ENCODE measurements at regions not wholly inside any gene's neighbourhood (a gene's known extent, or its start where the extent isn't known, plus 50 kb on each side); places are given as distances from the start of the nearest gene placed in this dataset.
"Not testable (repeated sequence)": the region's sequence is repeated elsewhere in the genome, so short reads cannot be mapped to it uniquely, and the experiment has no call there.

DNA sequence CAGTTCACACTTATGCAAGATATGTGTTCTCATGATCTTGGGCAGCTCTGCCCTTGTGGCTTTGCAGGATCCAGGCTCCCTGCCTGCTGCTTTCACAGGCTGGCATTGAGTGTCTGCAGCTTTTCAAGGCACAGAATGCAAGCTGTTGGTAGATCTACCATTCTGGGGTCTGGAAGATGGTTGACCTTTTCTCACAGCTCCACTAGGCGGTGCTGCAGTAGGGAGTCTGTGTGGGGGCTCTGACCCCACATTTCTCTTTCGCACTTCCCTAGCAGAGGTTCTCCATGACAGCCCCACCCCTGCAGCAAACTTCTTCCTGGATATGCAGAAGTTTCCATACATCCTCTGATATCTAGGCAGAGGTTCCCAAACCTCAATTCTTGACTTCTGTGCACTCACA is 500.5 kb downstream of the BRINP3 start:
- DNase-seq: no peak

DNA sequence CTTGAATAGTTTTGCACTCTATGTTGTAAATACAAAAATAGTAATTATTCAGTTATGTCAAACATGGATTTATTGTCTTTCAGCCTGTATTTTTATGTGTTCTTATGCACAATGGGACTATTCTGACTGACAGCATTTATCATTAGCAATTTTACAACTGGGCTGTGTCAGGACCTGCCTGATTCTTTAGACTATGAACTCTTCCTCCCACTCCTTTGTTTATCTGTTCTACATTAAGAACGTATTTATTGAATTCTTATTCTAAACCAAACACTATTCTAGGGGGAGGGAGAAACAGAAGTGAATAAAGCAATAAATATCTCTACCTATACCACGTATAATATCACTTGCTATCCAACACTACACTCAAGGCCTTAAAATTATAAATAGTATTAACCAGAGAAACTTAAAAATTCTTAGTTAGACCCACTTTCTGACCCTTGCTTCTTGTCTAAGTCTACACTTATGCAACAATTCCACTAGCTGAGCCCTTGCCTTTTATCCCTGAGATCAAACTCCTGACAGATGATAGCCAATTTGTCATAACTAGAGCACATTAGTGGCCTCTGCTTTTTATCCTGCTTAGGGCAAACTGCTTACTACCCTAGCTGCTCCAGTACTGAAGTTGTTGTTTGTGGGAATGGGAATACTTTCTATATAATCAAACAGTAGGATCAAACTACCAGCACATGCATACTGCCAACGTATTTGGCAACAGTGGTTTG is 494.3 kb downstream of the BRINP3 start:
- DNase-seq: no peak

DNA sequence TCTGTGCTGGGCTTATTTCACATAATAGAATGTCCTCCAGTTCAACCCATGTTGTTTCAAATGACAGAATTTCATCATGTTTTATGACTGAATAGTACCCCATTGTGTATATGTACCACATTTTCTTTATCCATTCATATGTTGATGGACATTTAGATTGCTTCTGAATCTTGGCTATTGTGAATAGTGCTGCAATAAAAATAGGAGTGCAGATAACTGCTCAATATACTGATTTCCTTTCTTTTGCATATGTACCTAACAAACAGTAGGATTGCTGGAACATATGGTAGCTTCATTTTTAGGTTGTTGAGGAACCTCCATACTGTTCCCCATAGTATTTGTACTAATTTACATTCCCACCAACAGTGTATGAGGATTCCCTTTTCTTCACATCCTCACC is 491.1 kb downstream of the BRINP3 start:
- DNase-seq: no peak

DNA sequence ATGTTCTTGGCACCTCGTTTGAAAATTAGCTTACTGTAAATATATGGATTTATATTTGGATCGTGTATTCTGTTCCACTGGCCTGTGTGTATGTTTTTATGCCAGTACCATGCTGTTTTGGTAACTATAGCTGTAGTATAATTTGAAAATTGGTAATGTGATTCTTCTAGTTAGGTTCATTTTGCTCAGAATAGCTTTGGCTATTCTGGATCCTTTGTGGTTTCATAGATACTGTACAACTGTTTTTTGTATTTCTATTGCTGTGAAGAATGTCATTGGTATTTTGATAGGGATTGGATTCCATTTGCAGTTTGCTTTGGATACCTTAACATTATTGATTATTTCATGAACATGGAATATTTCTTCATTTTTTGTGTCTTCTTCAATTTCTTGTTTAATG is 490.2 kb downstream of the BRINP3 start:
- no peak for DNase-seq

DNA sequence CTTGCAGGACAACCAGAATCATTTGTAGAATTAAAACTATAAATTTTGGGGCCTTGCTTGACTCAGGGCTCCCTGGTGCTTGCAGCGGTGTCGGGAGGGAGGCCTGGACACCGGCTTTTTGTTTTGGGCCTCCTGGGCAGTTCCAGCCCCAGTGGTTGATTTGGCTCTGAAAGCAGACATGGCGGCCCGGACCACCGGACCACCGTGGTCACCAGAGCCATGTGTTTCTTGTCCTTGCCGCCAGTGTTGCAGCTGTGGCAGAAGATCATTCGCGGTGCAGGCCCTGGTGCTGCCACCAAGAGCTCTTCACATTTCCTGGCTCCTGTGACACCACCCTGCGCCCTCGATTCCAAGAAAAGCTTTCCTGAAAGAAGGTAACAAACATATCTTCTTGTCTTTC is 484.8 kb downstream of the BRINP3 start:
- no peak for DNase-seq

DNA sequence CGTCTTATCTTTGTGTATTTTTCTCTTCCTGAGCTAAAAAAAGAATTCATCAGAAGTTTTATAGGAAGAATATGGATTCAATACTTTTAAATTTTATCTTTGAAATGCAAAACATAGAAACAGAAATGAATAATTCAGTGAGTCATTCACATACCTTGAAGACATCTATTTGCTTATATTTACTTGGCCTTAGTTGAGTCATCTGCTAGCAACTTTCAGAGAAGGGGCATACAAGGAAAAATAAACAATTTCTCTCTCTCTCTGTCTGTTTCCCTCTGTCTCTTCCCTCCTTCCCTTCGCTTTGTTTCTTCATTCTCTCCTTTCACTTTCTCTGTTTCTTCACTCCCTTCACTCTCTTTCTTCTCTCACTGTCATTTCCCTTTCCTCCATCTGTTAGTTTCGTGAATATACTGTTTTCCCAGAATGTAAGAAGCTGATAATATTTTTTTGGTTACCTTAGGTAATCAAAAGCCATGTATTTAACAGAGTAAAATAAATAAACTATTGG is 477.2 kb downstream of the BRINP3 start:
- no peak for DNase-seq

DNA sequence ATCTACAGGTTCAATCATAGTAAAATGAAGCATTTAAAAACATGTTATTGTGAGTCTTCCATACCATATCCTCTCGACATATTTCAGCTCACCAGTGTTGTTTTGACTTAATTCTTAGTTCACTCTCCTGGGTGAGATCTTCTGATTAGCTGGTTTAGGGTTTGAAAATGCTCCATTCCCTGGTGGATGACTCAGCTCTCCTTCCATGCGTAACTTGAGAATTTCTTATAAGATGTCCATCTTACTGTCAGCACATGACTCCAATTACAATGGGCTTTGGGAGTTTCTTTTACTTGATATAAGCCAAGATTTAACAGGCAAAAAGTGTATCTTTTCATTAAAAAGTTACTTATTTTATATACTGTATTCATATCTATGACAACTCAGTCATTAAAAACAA is 476.5 kb downstream of the BRINP3 start:
- no peak for DNase-seq

DNA sequence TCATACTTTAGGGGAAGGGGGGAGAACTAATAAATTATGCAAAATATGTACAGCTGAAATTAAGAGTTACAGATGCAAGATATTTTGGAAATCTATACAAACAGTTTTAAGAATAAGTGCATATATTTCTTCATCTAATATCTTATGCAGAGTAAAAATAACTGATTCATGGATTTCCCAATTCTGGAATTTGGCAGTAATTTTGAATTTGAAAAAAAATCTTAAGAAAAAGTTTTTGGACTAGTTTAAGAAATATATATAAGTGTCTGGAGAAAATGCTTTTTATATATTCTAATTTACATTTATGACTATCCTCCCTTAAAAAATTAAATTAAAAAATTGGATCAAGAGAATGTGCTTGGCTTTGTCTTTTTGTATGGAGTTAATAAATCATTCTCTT is 474.3 kb downstream of the BRINP3 start:
- no peak for DNase-seq

DNA sequence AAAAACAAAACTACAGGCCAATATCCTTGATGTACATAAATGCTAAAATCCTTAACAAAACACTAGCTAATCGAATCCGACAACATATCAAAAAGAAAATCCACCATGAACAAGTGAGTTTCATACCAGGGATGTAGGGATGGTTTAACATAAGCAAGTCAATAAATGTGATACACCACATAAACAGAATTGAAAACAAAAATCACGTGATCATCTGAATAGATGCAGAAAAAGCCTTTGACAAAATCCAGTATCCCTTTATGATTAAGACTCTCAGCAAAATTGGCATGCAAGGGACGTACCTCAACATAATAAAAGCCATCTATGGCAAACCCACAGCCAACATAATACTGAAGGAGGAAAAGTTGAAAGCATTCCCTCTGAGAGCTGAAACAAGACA is 466.1 kb downstream of the BRINP3 start:
- DNase-seq: no peak

DNA sequence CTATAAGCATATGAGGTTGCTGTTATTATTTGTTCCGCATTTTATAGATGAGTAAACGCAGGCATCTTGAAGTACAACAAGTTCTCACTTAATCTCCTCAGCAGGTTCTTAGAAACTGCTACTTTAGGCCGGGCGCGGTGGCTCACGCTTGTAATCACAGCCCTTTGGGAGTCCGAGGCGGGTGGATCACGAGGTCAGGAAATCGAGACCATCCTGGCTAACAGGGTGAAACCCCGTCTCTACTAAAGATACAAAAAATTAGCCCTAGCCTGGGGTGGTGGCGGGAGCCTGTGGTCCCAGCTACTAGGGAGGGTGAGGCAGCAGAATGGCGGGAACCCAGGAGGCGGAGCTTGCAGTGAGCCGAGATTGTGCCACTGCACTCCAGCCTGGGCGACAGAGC is 458.5 kb downstream of the BRINP3 start:
- not testable (repeated sequence) for DNase-seq

DNA sequence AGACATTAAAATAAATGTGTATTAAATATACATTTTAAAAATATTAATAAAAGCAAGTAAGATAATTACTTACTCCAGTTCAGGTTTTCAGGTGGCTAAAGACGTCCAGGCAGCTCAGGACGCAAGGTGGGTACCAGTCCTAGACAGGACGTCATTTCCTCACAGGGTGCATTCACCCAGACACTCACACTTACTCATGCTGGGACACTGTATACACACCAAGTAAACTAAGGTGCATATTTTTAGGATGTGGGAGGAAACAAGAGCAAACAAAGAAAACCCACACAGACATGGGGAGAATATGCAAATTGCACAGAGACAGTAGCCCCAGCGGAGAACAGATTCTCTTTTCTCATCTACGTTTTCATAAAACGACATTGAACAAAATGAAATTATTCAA is 457.9 kb downstream of the BRINP3 start:
- DNase-seq: no peak

DNA sequence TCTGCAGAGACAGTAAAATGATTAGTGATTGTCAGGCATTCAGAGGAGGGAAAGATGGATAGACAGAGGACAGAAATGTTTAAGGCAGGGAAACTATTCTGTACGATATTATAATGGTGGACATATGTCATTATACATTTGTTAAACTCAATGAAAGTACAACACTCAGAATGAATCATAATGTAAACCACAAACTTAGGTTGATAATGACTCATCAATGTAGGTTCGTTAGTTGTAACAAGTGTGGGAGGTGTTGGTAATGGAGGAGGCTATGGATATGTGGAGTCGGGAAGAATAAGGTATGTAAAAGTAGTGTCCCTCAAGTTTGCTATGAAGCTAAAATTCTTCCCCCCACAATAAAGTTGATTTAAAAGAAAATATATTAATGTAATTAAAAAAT is 455.0 kb downstream of the BRINP3 start:
- no peak for DNase-seq

DNA sequence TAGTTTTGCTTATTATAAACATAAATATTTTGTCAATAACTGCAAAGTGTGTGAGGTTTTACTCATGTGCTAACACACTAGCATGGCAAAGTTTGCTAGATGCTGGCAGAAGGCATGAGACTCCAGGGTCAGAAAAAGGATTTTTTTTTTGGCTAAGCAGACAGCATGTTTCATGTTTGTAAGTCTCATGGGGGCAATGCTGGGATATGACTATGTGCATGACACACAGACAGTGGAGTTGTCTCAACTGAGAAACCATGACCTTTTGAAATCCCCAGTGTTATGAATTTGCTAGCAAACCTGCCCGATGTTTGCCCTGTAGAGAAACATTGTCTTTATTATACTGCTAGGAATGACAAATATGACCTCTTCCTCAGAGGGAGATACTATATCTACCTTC is 448.2 kb downstream of the BRINP3 start:
- no peak for DNase-seq

DNA sequence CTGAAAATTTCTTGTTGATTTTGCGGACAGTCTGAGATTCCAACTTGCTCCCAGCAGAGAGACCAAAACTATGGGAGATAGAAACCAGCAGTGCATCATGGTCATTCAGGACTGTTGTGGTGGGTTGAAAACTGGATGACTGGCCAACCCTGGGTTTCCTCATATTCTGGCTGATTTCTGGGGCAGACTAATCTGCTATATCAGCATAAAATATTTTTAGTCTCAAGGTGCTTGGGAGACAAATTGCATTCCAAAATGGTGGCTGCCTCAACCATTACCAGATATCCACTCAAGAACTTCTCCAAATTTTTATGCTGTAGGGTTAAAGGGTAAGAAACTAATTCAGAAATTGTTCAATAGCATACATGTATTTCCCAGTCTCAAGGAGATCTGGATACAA is 434.0 kb downstream of the BRINP3 start:
- no peak for DNase-seq

DNA sequence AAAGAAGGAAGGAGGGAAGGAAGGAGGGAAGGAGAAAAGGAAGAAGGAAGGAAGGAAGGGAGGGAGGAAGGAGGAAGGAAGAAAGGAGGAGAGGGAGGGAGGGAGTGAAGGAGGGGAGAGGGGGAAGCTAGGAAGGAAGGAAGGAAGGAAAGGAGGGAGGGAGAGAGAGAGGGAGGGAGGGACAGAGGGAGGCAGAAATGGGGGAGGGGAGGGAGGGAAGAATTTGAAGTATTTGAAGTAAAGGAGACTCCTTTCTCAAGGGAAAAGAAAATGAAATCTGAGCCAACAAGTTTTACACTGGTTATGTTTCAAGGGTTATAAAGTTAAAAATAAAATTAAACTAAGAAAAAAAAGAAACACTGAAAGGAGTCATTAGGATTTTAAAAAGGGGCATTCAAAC is 431.4 kb downstream of the BRINP3 start:
- no peak for DNase-seq

Data from COR-L47 (cell line).